Stimulated activated CD8-positive, alpha-beta memory T cell treated with anti-CD3 and anti-CD28 coated beads, Interleukin-15, amount 100 ng/mL, for 48 hours (primary cell): ENCODE measurements at regions not wholly inside any gene's neighbourhood (a gene's known extent, or its start where the extent isn't known, plus 50 kb on each side); places are given as distances from the start of the nearest gene placed in this dataset.
"Not testable (repeated sequence)": the region's sequence is repeated elsewhere in the genome, so short reads cannot be mapped to it uniquely, and the experiment has no call there.

Experiments
- DNase-seq, 2 donors: peaks; one replicate each; pipeline ENCODE4 v3.0.0-alpha.2; 2020; ENCODE audit warnings: low read depth in 2 of 2

GRCh38 chr3:18987862-18988447 lies 160.4 kb upstream of the KCNH8 start:
- no peak for DNase-seq

GRCh38 chr3:18987070-18987469 lies 161.2 kb upstream of the KCNH8 start:
- DNase-seq: no peak

DNA sequence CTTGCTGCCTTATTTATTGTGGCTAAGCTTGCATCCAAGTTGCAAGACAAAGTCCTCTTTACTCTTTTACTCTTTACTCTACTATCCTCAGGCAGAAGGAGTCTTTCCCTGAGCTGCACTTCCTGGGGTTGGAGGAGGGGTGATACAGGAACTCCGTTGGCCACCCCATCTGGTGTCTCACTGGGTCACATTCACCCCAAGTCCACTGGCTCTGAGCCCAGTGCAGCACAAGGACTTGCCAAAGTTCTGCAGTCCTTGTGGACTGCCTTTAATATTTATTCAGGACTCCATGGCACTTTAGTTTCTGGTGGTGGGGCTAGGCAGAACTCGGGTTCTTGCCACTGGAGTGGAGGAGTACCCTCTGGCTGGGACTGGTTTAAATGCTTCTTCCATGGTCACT lies 165.4 kb upstream of the KCNH8 start:
- DNase-seq: no peak

DNA sequence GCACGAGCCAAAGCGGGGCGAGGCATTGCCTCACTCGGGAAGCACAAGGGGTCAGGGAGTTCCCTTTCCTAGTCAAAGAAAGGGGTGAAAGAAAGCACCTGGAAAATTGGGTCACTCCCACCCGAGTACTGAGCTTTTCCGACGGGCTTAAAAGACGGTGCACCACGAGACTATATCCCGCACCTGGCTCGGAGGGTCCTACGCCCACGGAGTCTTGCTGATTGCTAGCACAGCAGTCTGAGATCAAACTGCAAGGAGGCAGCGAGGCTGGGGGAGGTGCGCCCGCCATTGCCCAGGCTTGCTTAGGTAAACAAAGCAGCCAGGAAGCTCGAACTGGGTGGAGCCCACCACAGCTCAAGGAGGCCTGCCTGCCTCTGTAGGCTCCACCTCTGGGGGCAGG lies 172.2 kb upstream of the KCNH8 start:
- not testable (repeated sequence) for DNase-seq

- DNase-seq: no peak
Observed at GRCh38 chr3:18968120-18968519, 180.2 kb upstream of the KCNH8 start.

DNA sequence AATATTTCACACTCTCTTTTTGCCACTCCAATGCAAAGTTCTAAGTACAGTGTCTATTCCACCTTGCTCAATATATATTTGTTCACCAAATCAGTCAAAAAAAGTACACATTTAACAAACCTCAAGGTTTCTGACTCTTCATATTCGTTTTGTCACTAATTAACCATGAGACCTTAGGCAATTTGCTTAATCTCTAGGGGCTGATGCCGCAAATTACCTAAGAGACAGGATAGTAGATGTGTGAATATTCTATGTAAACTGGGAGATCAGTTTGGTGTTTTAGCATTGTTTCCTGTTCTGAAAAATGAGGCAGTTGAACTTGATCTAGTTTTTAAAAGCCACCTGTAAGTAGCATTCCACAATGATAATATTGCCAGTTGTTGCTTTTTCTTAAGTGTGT lies 182.5 kb upstream of the KCNH8 start:
- no peak for DNase-seq

DNA sequence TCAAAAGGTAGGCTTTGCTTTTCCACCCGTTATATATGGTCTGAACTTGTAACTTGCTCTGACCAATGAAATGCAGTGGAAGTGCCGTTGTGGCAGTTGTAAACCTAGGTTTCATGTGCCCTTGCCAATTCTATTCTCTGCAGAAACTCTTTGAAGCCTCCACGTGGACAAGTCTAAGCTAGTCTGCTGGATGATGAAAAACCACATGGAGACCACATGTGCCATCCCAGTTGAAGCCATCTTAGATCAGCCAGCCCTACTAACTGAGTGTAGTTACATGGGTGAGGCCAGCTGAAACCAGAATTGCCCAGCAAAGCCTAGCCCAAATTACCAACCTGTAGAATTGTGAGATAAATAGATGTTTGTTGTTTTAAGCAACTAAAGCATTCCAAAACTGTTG lies 183.7 kb upstream of the KCNH8 start:
- no peak for DNase-seq

- no peak for DNase-seq
Observed at GRCh38 chr3:18951333-18951732, 197.0 kb upstream of the KCNH8 start.

DNA sequence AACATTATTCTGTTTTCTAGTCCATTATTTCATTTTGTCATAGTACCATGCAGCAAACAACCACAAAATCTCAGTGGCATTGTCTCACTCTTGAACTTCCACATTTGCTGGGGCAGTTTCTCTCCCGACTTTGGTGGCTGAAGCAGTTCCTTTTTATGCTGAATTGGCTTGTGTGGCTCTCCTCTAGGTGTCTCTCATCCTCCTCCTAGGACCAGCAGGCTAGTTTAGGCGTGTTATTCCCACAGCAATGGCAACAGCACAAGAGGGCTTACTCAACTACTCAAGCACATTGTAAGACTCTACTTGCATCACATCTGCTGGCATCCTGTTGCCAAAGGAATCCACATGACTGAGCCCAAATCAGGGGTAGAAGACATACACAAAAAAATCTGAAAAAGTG lies 201.8 kb upstream of the KCNH8 start:
- DNase-seq: no peak

DNA sequence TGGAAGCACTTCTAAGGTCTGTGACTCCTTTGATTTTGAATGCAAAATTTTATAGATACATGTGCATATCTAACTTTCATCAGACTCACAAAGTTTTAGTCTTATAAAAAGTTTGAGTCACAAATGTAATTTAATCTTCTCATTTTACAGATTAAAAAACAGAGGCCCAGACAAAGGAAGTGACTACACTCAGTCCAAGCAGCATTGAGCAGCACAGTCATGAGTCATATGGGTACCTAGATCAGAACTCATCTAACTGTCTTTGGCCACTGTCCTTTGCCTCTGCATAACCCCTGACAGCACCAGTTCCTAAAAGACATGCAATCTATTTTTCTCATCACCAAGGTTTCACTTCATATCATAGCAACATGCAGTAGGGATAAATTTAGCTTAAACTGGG lies 210.7 kb upstream of the KCNH8 start:
- no peak for DNase-seq

GRCh38 chr3:18919158-18919557 lies 229.2 kb upstream of the KCNH8 start:
- no peak for DNase-seq

- no peak for DNase-seq
Observed at GRCh38 chr3:18917923-18918322, 230.4 kb upstream of the KCNH8 start.

- DNase-seq: no peak
Observed at GRCh38 chr3:18902081-18902793, 246.1 kb upstream of the KCNH8 start.

GRCh38 chr3:18901571-18901970 lies 246.7 kb upstream of the KCNH8 start:
- DNase-seq: no peak

DNA sequence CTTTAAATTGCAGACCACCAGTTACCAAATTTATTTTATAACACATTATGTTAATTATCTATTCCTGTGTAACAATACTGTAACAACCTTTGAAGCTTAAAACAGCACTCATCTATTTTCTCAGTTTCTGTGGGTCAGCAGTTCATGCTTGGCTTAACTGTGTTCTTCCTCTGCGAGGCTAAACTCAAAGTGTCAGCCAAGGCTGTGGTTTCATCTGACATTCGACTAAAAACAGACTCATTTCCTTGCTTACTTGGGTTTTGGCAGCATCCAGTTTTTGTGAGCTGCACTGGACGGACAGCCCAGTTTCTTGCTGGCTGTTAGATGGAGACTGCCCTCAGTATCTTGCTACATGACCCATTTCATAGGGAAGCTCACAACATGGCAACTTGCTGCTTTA lies 247.3 kb upstream of the KCNH8 start:
- no peak for DNase-seq

DNA sequence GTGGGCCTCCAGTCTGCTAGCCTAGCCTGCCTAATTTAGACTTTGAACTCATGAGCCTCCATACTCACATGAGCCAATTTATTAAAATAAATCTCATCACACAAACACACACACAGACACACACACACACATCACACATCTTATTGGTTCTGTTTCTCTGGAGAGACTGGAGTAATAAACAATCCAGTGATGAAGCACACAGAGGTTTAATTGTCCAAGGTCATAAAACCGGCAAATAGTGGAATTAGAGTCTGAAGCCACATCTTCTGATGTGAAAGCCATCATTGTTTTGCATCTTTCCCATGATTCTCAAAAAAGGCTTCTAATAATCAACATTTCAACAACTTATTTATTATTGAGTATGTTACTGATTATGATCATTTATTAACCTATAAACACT lies 249.4 kb upstream of the KCNH8 start:
- no peak for DNase-seq

DNA sequence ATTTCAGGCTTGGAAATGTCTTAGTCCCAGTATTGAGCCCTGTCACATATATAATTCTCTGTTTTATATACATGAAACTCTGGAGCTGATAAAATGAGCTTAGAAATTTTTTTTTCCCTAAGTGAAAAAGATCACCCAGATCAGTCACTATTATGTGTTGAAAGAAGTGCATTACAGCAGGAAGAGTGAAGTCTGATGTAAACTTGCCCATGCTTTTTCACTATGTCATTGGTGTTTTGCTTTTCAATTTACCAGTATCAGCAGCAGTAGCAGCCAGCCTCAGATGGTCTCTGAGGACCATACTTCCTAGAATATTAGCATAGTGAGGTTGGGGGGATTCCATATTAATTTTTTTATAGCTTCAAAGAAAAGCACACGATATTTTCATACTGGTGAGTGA lies 255.6 kb upstream of the KCNH8 start:
- no peak for DNase-seq

DNA sequence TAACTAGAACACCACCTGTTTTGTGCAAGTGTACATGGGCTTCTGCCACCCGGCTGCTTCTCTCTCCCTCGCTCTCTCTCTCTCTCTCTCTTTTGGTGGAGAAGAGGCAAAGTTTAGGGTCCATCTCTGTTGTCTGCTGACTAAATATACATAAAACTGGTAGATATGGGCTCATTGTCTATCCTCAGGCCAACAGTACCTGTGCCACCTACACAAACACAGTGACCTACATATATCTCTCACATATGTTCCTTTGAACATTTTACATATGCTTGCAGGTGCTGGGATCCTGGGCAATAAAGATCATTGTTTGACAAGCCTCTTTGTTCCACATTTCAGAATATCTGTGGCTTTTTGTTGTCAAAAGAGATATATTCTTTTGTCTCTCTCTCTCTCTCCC lies 256.3 kb upstream of the KCNH8 start:
- DNase-seq: no peak

GRCh38 chr3:18891641-18892040 lies 256.7 kb upstream of the KCNH8 start:
- peak; percentile 14 to 16 for DNase-seq

DNA sequence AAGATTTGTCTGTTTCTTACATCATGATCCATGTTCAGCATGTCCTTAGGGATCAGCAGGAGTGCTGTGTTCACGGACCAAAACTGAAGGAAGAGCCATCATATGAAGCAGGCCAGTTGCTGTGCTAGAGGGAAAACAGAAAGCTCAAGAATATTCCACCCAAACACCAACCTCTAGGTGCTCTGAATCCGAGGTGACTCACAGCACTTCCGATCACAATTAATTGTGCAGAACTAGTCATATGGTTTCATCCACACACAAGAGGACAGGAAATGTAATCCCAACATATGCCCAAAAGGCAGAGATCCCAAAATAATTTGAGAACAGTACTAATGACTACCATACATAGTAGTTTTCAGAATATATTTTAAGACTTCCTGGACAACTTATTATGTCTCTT lies 257.9 kb upstream of the KCNH8 start:
- DNase-seq: no peak

DNA sequence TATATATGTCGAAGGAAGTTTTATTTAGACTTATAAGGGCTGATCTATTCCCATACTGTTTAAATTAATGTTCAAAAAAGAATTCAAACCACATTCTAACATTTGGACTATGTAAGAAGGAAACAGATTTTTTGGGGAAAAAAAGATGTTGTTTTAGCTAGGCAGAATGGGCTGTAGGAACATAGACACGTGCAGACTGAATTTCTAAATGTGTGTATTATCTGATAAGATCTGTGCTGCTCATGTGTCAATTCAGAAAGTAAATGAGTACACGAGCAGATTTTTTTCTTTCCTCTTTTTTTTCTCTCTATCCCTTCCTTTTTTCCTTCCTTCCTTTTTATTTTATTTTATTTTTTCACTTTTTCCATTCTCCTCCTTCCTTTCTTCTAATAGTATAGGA lies 259.5 kb upstream of the KCNH8 start:
- no peak for DNase-seq

GRCh38 chr3:18888370-18888769 lies 259.9 kb upstream of the KCNH8 start:
- no peak for DNase-seq

GRCh38 chr3:18886331-18886730 lies 262.0 kb upstream of the KCNH8 start:
- DNase-seq: no peak

DNA sequence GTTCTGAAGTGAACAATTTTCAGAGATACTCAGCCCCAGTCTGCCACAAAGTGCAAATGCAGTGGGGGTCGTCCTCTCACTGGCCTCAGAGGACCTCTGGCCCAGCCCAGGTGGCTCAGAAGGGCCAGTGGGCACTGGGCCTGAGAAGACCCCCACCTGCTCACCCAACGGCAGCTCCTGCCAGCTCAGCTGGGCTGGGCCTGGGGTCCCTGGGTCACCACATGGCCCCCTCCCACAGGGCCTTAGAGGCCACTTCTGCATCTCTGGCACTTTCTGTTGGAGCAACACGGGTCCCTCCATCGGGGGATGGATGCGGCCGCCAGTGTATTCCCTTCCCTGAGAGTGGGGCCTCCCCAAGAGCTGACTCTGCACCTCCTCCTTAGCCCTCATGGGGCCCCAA lies 262.7 kb upstream of the KCNH8 start:
- DNase-seq: no peak
